ENCODE measurements at regions not wholly inside any gene's neighbourhood (a gene's known extent, or its start where the extent isn't known, plus 50 kb on each side); places are given as distances from the start of the nearest gene placed in this dataset.
"Not testable (repeated sequence)": the region's sequence is repeated elsewhere in the genome, so short reads cannot be mapped to it uniquely, and the experiment has no call there.

DNA sequence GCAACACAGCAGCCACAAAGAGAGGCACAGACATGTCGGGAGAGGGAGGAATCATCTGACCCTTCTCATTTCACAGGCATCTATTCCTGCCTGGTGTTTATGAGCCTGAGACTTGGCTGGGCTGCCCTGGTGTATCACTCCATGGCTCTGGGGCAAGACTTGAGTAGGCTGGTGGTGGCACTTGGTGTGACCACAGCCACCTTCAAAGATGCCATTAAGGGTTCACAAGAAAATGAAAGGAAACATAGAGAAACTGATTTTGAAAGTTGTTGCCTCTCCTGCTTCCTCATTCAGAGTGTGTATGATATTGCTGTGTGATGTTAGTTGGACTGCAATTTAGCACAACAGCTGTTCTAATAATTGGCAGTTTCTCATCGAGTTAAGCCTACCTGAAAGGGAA is 298.8 kb downstream of the FAM72C start:
- H3K4me1 ChIP-seq (ENCODE audit: control extremely low read depth in 1 of 4, control insufficient read depth in 4 of 4, insufficient read depth in 4 of 4, low read length in 3 of 4): no peaks in the 10 kb centered on the region
- H3K36me3 ChIP-seq (ENCODE audit: control insufficient read depth in 4 of 4, insufficient read depth in 4 of 4, low read length in 3 of 4): no peaks in the 10 kb centered on the region
- DNase-seq: no peak
- no peak overlapping the region for H3K4me3 ChIP-seq (ENCODE audit: control insufficient read depth in 1 of 7, extremely low read depth in 1 of 7, insufficient read depth in 4 of 7, low read depth in 2 of 7, low read length in 6 of 7)
- H3K27ac ChIP-seq (ENCODE audit: insufficient read depth in 1 of 2, low read depth in 1 of 2, low read length in 2 of 2, poor library complexity in 1 of 2, severe bottlenecking in 2 of 2): no peak overlapping the region
- POLR2A ChIA-PET: no interaction called here
- peaks cover 0 to 17% (median 0%) of the 10 kb centered on the region in 5 experiments for H3K9me3 ChIP-seq (ENCODE audit: control extremely low read depth in 1 of 5, control insufficient read depth in 4 of 5, insufficient read depth in 2 of 5, low read depth in 1 of 5, low read length in 4 of 5)
- H3K27me3 ChIP-seq (replicated peaks in 2 of 5; ENCODE audit: control insufficient read depth in 4 of 5, insufficient read depth in 5 of 5, low read length in 4 of 5): peaks cover 0 to 22% (median 8%) of the 10 kb centered on the region in 5 experiments
- no CpG with 5 or more reads among the region's 2 CpGs for WGBS (ENCODE audit: insufficient coverage)
- CTCF ChIA-PET: no interaction called here

GRCh38 chr1:143667730-143668129 is 304.1 kb downstream of the FAM72C start:
- Histone ChIP-seq H3K27me3 (replicated peaks in 2 of 5; ENCODE audit: control insufficient read depth in 4 of 5, insufficient read depth in 5 of 5, low read length in 4 of 5) (peaks cover 0 to 30% (median 8%) of the 10 kb centered on the region in 5 experiments), H3K4me1 (ENCODE audit: control extremely low read depth in 1 of 4, control insufficient read depth in 4 of 4, insufficient read depth in 4 of 4, low read length in 3 of 4) (no peaks in the 10 kb centered on the region)
- 42% methylated on average over 11 of the region's 24 CpGs for WGBS (ENCODE audit: insufficient coverage)

DNA sequence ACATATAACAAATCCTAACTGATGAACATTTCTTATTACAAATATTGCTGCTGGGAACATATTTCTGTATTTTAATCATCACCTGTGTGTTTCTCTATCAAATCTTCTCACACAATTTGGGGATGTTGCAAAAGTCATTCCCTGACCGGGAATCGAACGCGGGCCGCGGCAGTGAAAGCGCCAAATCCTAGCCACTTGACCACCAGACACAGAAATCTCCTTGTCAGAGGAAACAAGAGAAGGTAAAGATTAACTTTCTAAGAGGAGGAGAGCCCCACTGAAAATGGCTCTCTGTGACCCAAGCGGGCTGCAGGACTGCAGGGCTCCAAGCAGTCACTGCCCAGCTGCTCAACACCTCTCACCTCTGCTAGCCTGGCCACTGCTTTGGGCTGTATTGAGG is 304.9 kb downstream of the FAM72C start:
- Histone ChIP-seq H3K36me3 (ENCODE audit: control insufficient read depth in 4 of 4, insufficient read depth in 4 of 4, low read length in 3 of 4) (no peaks in the 10 kb centered on the region), H3K9me3 (ENCODE audit: control extremely low read depth in 1 of 5, control insufficient read depth in 4 of 5, insufficient read depth in 2 of 5, low read depth in 1 of 5, low read length in 4 of 5) (peaks cover 0 to 18% (median 0%) of the 10 kb centered on the region in 5 experiments), H3K27me3 (replicated peaks in 2 of 5; ENCODE audit: control insufficient read depth in 4 of 5, insufficient read depth in 5 of 5, low read length in 4 of 5) (peaks cover 0 to 36% (median 8%) of the 10 kb centered on the region in 5 experiments), H3K4me1 (ENCODE audit: control extremely low read depth in 1 of 4, control insufficient read depth in 4 of 4, insufficient read depth in 4 of 4, low read length in 3 of 4) (no peaks in the 10 kb centered on the region), H3K27ac (ENCODE audit: insufficient read depth in 1 of 2, low read depth in 1 of 2, low read length in 2 of 2, poor library complexity in 1 of 2, severe bottlenecking in 2 of 2) (no peak overlapping the region), H3K4me3 (ENCODE audit: control insufficient read depth in 1 of 7, extremely low read depth in 1 of 7, insufficient read depth in 4 of 7, low read depth in 2 of 7, low read length in 6 of 7) (no peak overlapping the region)
- DNase-seq: no peak
- CTCF ChIA-PET: no interaction called here
- WGBS (ENCODE audit: insufficient coverage): no CpG with 5 or more reads among the region's 8 CpGs
- POLR2A ChIA-PET: no interaction called here

More at GRCh38 chr1:143667730-143668129, 304.1 kb downstream of the FAM72C start:
- CTCF ChIA-PET: no interaction called here
- no peak overlapping the region for H3K27ac ChIP-seq (ENCODE audit: insufficient read depth in 1 of 2, low read depth in 1 of 2, low read length in 2 of 2, poor library complexity in 1 of 2, severe bottlenecking in 2 of 2)
- DNase-seq: no peak
- POLR2A ChIA-PET: no interaction called here
- H3K4me3 ChIP-seq (ENCODE audit: control insufficient read depth in 1 of 7, extremely low read depth in 1 of 7, insufficient read depth in 4 of 7, low read depth in 2 of 7, low read length in 6 of 7): no peak overlapping the region
- no peaks in the 10 kb centered on the region for H3K36me3 ChIP-seq (ENCODE audit: control insufficient read depth in 4 of 4, insufficient read depth in 4 of 4, low read length in 3 of 4)
- H3K9me3 ChIP-seq (ENCODE audit: control extremely low read depth in 1 of 5, control insufficient read depth in 4 of 5, insufficient read depth in 2 of 5, low read depth in 1 of 5, low read length in 4 of 5): peaks cover 0 to 18% (median 0%) of the 10 kb centered on the region in 5 experiments

GRCh38 chr1:143665606-143666005 is 306.2 kb downstream of the FAM72C start:
- H3K4me3 ChIP-seq (ENCODE audit: control insufficient read depth in 1 of 7, extremely low read depth in 1 of 7, insufficient read depth in 4 of 7, low read depth in 2 of 7, low read length in 6 of 7): no peak overlapping the region
- H3K9me3 ChIP-seq (ENCODE audit: control extremely low read depth in 1 of 5, control insufficient read depth in 4 of 5, insufficient read depth in 2 of 5, low read depth in 1 of 5, low read length in 4 of 5): peaks cover 0 to 29% (median 0%) of the 10 kb centered on the region in 5 experiments
- no peak overlapping the region for H3K27ac ChIP-seq (ENCODE audit: insufficient read depth in 1 of 2, low read depth in 1 of 2, low read length in 2 of 2, poor library complexity in 1 of 2, severe bottlenecking in 2 of 2)
- WGBS (ENCODE audit: insufficient coverage): 33% methylated on average over 1 of the region's 9 CpGs
- peaks cover 0 to 3% (median 0%) of the 10 kb centered on the region in 4 experiments for H3K4me1 ChIP-seq (ENCODE audit: control extremely low read depth in 1 of 4, control insufficient read depth in 4 of 4, insufficient read depth in 4 of 4, low read length in 3 of 4)
- CTCF ChIA-PET: no interaction called here
- no peak for DNase-seq
- peaks cover 0 to 49% (median 8%) of the 10 kb centered on the region in 5 experiments for H3K27me3 ChIP-seq (replicated peaks in 2 of 5; ENCODE audit: control insufficient read depth in 4 of 5, insufficient read depth in 5 of 5, low read length in 4 of 5)
- no peaks in the 10 kb centered on the region for H3K36me3 ChIP-seq (ENCODE audit: control insufficient read depth in 4 of 4, insufficient read depth in 4 of 4, low read length in 3 of 4)
- POLR2A ChIA-PET: no interaction called here

DNA sequence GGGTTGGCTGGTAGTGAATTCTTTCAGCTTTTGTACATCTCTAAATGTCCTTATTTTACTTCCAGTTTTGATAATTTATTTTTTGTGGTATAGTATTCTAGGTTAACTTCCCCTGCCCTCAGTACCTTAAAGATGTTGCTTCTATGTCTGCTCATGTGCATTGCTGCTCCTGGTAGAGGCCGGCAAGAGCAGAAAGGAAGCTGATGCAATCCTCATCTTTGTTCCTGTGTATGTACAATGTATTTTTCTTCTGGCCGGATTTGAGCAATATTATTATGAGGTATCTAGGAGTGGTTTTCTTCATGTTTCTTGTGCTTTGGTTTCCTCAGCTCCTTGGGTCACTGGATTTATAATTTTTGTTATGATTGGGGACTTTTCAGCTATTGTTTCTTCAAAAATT is 308.7 kb downstream of the FAM72C start:
- DNase-seq, CTCF ChIA-PET: not testable (repeated sequence)
- no CpG with 5 or more reads among the region's 2 CpGs for WGBS (ENCODE audit: insufficient coverage)

DNA sequence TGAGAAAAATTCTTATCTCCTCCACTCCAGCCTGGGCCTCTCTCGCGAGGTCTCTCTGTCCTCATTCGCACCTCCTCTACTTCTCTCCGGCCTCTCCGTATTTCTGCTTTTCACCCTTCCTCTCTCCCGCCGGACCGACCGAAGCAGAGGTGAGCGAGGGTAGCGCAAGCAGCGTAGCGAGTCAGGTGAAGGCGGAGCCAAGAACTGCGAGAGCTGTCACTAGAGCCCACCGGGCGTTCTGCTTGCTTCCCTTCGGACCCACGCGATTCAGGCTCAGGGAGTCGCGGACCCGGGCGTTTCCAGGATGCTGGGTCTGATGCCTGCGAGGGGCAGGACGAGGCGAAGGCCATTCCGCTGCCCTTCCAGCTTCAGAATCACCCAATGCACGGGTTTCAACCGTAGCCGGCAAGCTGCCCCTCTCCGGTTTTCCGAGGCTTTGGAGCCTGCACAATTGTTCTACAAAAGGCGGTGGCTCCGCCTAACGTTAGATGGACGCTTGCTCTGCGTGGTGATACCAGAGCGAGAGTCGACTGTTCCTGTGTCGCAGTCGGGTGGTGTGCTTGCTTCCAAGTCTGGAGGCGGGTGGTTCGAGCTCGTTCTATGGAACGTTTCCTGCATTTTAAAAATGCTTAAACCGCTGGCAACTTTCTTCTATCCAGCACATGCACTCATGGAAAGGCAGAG is 310.2 kb downstream of the FAM72C start:
- Histone ChIP-seq H3K9me3 (ENCODE audit: control extremely low read depth in 1 of 5, control insufficient read depth in 4 of 5, insufficient read depth in 2 of 5, low read depth in 1 of 5, low read length in 4 of 5) (peaks cover 0 to 26% (median 0%) of the 10 kb centered on the region in 5 experiments), H3K4me1 (ENCODE audit: control extremely low read depth in 1 of 4, control insufficient read depth in 4 of 4, insufficient read depth in 4 of 4, low read length in 3 of 4) (peaks cover 0 to 3% (median 0%) of the 10 kb centered on the region in 4 experiments), H3K36me3 (ENCODE audit: control insufficient read depth in 4 of 4, insufficient read depth in 4 of 4, low read length in 3 of 4) (no peaks in the 10 kb centered on the region), H3K27ac (ENCODE audit: insufficient read depth in 1 of 2, low read depth in 1 of 2, low read length in 2 of 2, poor library complexity in 1 of 2, severe bottlenecking in 2 of 2) (no peak overlapping the region), H3K4me3 (ENCODE audit: control insufficient read depth in 1 of 7, extremely low read depth in 1 of 7, insufficient read depth in 4 of 7, low read depth in 2 of 7, low read length in 6 of 7) (peak overlapping the region in 3 of 7 experiments; percentile 11 to 33 (median 16)), H3K27me3 (replicated peaks in 2 of 5; ENCODE audit: control insufficient read depth in 4 of 5, insufficient read depth in 5 of 5, low read length in 4 of 5) (peaks cover 0 to 54% (median 5%) of the 10 kb centered on the region in 5 experiments)
- ChIA-PET CTCF (no interaction called here), POLR2A (no interaction called here)
- DNase-seq: no peak
- 4% methylated on average over 23 of the region's 47 CpGs for WGBS (ENCODE audit: insufficient coverage)

More for the DNA sequence above, 308.7 kb downstream of the FAM72C start:
- H3K27ac ChIP-seq (ENCODE audit: insufficient read depth in 1 of 2, low read depth in 1 of 2, low read length in 2 of 2, poor library complexity in 1 of 2, severe bottlenecking in 2 of 2); H3K4me1 ChIP-seq (ENCODE audit: control extremely low read depth in 1 of 4, control insufficient read depth in 4 of 4, insufficient read depth in 4 of 4, low read length in 3 of 4); POLR2A ChIA-PET; H3K36me3 ChIP-seq (ENCODE audit: control insufficient read depth in 4 of 4, insufficient read depth in 4 of 4, low read length in 3 of 4); H3K4me3 ChIP-seq (ENCODE audit: control insufficient read depth in 1 of 7, extremely low read depth in 1 of 7, insufficient read depth in 4 of 7, low read depth in 2 of 7, low read length in 6 of 7): not testable (repeated sequence)
- peaks cover 0 to 36% (median 0%) of the 10 kb centered on the region in 5 experiments for H3K9me3 ChIP-seq (ENCODE audit: control extremely low read depth in 1 of 5, control insufficient read depth in 4 of 5, insufficient read depth in 2 of 5, low read depth in 1 of 5, low read length in 4 of 5)
- H3K27me3 ChIP-seq (replicated peaks in 2 of 5; ENCODE audit: control insufficient read depth in 4 of 5, insufficient read depth in 5 of 5, low read length in 4 of 5): peaks cover 0 to 61% (median 5%) of the 10 kb centered on the region in 5 experiments

GRCh38 chr1:143660354-143660941 is 311.3 kb downstream of the FAM72C start:
- H3K36me3 ChIP-seq (ENCODE audit: control insufficient read depth in 4 of 4, insufficient read depth in 4 of 4, low read length in 3 of 4): no peaks in the 10 kb centered on the region
- H3K4me1 ChIP-seq (ENCODE audit: control extremely low read depth in 1 of 4, control insufficient read depth in 4 of 4, insufficient read depth in 4 of 4, low read length in 3 of 4): peaks cover 0 to 3% (median 0%) of the 10 kb centered on the region in 4 experiments
- POLR2A ChIA-PET: no interaction called here
- H3K27me3 ChIP-seq (replicated peaks in 2 of 5; ENCODE audit: control insufficient read depth in 4 of 5, insufficient read depth in 5 of 5, low read length in 4 of 5): peaks cover 0 to 50% (median 5%) of the 10 kb centered on the region in 5 experiments
- CTCF ChIA-PET: no interaction called here
- no peak overlapping the region for H3K4me3 ChIP-seq (ENCODE audit: control insufficient read depth in 1 of 7, extremely low read depth in 1 of 7, insufficient read depth in 4 of 7, low read depth in 2 of 7, low read length in 6 of 7)
- no peak for DNase-seq
- H3K9me3 ChIP-seq (ENCODE audit: control extremely low read depth in 1 of 5, control insufficient read depth in 4 of 5, insufficient read depth in 2 of 5, low read depth in 1 of 5, low read length in 4 of 5): peaks cover 0 to 28% (median 4%) of the 10 kb centered on the region in 5 experiments
- 30% methylated on average over 2 of the region's 14 CpGs for WGBS (ENCODE audit: insufficient coverage)
- H3K27ac ChIP-seq (ENCODE audit: insufficient read depth in 1 of 2, low read depth in 1 of 2, low read length in 2 of 2, poor library complexity in 1 of 2, severe bottlenecking in 2 of 2): no peak overlapping the region

Measured in common myeloid progenitor, CD34-positive (primary cell).